Activated naive CD4-positive, alpha-beta T cell treated with anti-CD3 and anti-CD28 coated beads, Interleukin-2, amount 50 U/mL, for 24 hours (primary cell): ENCODE measurements at regions not wholly inside any gene's neighbourhood (a gene's known extent, or its start where the extent isn't known, plus 50 kb on each side); places are given as distances from the start of the nearest gene placed in this dataset.

ENCODE experiments used
- H3K27ac Mint-ChIP-seq: one replicate; pipeline ENCODE4 v1.8.0; 2021; ENCODE audit warnings: mild to moderate bottlenecking, mixed read lengths
- H3K27me3 Mint-ChIP-seq: one replicate; pipeline ENCODE4 v1.8.0; 2021; ENCODE audit warnings: mixed read lengths
- H3K36me3 Mint-ChIP-seq: one replicate; pipeline ENCODE4 v1.8.0; 2021; ENCODE audit warnings: mixed read lengths
- H3K4me1 Mint-ChIP-seq: one replicate; pipeline ENCODE4 v1.8.0; 2021; ENCODE audit warnings: mixed read lengths
- H3K4me3 Mint-ChIP-seq: one replicate; pipeline ENCODE4 v1.8.0; 2021; ENCODE audit warnings: mild to moderate bottlenecking, mixed read lengths
- H3K9me3 Mint-ChIP-seq: one replicate; pipeline ENCODE4 v1.8.0; 2021; ENCODE audit warnings: mixed read lengths

GRCh38 chr3:109707617-109708016, 370.3 kb upstream of the DPPA4 start:
- peaks cover 2% of the 10 kb centered on the region for H3K36me3 Mint-ChIP-seq
- no peak overlapping the region for H3K27ac Mint-ChIP-seq
- no peak overlapping the region for H3K4me3 Mint-ChIP-seq

GRCh38 chr3:109713288-109713687, 375.9 kb upstream of the DPPA4 start:
- no peak overlapping the region for H3K4me3 Mint-ChIP-seq
- peaks cover 2% of the 10 kb centered on the region for H3K36me3 Mint-ChIP-seq
- no peak overlapping the region for H3K27ac Mint-ChIP-seq
- H3K4me1 Mint-ChIP-seq: no peaks in the 10 kb centered on the region
- no peaks in the 10 kb centered on the region for H3K9me3 Mint-ChIP-seq
- peaks cover 11% of the 10 kb centered on the region for H3K27me3 Mint-ChIP-seq

More at GRCh38 chr3:109707617-109708016, 370.3 kb upstream of the DPPA4 start:
- peaks cover 3% of the 10 kb centered on the region for H3K4me1 Mint-ChIP-seq
- peaks cover 1% of the 10 kb centered on the region for H3K27me3 Mint-ChIP-seq
- no peaks in the 10 kb centered on the region for H3K9me3 Mint-ChIP-seq

- H3K36me3 Mint-ChIP-seq: peaks cover 2% of the 10 kb centered on the region
- no peak overlapping the region for H3K4me3 Mint-ChIP-seq
- H3K9me3 Mint-ChIP-seq: no peaks in the 10 kb centered on the region
- no peaks in the 10 kb centered on the region for H3K4me1 Mint-ChIP-seq
- peaks cover 10% of the 10 kb centered on the region for H3K27me3 Mint-ChIP-seq
- H3K27ac Mint-ChIP-seq: peak overlapping the region; percentile 37
Measured at GRCh38 chr3:109715707-109716106, 378.4 kb upstream of the DPPA4 start.

- H3K27ac Mint-ChIP-seq: no peak overlapping the region
- no peak overlapping the region for H3K4me3 Mint-ChIP-seq
- no peaks in the 10 kb centered on the region for H3K4me1 Mint-ChIP-seq
- H3K9me3 Mint-ChIP-seq: no peaks in the 10 kb centered on the region
- peaks cover 10% of the 10 kb centered on the region for H3K27me3 Mint-ChIP-seq
- peaks cover 2% of the 10 kb centered on the region for H3K36me3 Mint-ChIP-seq
Measured at GRCh38 chr3:109718850-109719249, 381.5 kb upstream of the DPPA4 start.

GRCh38 chr3:109728861-109729494, 391.6 kb upstream of the DPPA4 start:
- peaks cover 4% of the 10 kb centered on the region for H3K9me3 Mint-ChIP-seq
- H3K36me3 Mint-ChIP-seq: no peaks in the 10 kb centered on the region
- no peaks in the 10 kb centered on the region for H3K27me3 Mint-ChIP-seq
- no peak overlapping the region for H3K27ac Mint-ChIP-seq
- H3K4me3 Mint-ChIP-seq: no peak overlapping the region
- peaks cover 7% of the 10 kb centered on the region for H3K4me1 Mint-ChIP-seq

- Mint-ChIP-seq H3K36me3 (peaks cover 7% of the 10 kb centered on the region), H3K9me3 (peaks cover 4% of the 10 kb centered on the region), H3K27ac (peak overlapping the region; percentile 20), H3K27me3 (no peaks in the 10 kb centered on the region), H3K4me3 (no peak overlapping the region), H3K4me1 (peaks cover 7% of the 10 kb centered on the region)
Measured at GRCh38 chr3:109731639-109732473, 394.5 kb upstream of the DPPA4 start.

- Mint-ChIP-seq H3K27me3 (no peaks in the 10 kb centered on the region), H3K36me3 (no peaks in the 10 kb centered on the region), H3K27ac (no peak overlapping the region), H3K4me1 (no peaks in the 10 kb centered on the region), H3K4me3 (no peak overlapping the region), H3K9me3 (peaks cover 4% of the 10 kb centered on the region)
Measured at GRCh38 chr3:109743981-109744380, 406.6 kb upstream of the DPPA4 start.

- Mint-ChIP-seq H3K36me3 (peaks cover 5% of the 10 kb centered on the region), H3K9me3 (peaks cover 5% of the 10 kb centered on the region), H3K27me3 (no peaks in the 10 kb centered on the region), H3K4me1 (peaks cover 23% of the 10 kb centered on the region), H3K27ac (no peak overlapping the region), H3K4me3 (no peak overlapping the region)
Measured at GRCh38 chr3:109772520-109772919, 435.2 kb upstream of the DPPA4 start.

- Mint-ChIP-seq H3K9me3 (peaks cover 5% of the 10 kb centered on the region), H3K27ac (no peak overlapping the region), H3K4me3 (no peak overlapping the region), H3K4me1 (peaks cover 23% of the 10 kb centered on the region), H3K36me3 (peaks cover 5% of the 10 kb centered on the region), H3K27me3 (no peaks in the 10 kb centered on the region)
Measured at GRCh38 chr3:109774108-109774507, 436.8 kb upstream of the DPPA4 start.

- peaks cover 14% of the 10 kb centered on the region for H3K36me3 Mint-ChIP-seq
- no peaks in the 10 kb centered on the region for H3K27me3 Mint-ChIP-seq
- no peak overlapping the region for H3K4me3 Mint-ChIP-seq
- H3K27ac Mint-ChIP-seq: no peak overlapping the region
- H3K4me1 Mint-ChIP-seq: peaks cover 9% of the 10 kb centered on the region
- peaks cover 11% of the 10 kb centered on the region for H3K9me3 Mint-ChIP-seq
Measured at GRCh38 chr3:109784285-109784684, 446.9 kb upstream of the DPPA4 start.

GRCh38 chr3:109784852-109785631, 447.7 kb upstream of the DPPA4 start:
- H3K4me1 Mint-ChIP-seq: peaks cover 9% of the 10 kb centered on the region
- no peak overlapping the region for H3K27ac Mint-ChIP-seq
- no peaks in the 10 kb centered on the region for H3K27me3 Mint-ChIP-seq
- H3K4me3 Mint-ChIP-seq: no peak overlapping the region
- peaks cover 11% of the 10 kb centered on the region for H3K36me3 Mint-ChIP-seq
- peaks cover 11% of the 10 kb centered on the region for H3K9me3 Mint-ChIP-seq

GRCh38 chr3:109803274-109803673, 465.9 kb upstream of the DPPA4 start:
- Mint-ChIP-seq H3K9me3 (peaks cover 13% of the 10 kb centered on the region), H3K27ac (no peak overlapping the region), H3K36me3 (peaks cover 6% of the 10 kb centered on the region), H3K27me3 (no peaks in the 10 kb centered on the region), H3K4me3 (no peak overlapping the region), H3K4me1 (peaks cover 60% of the 10 kb centered on the region)

GRCh38 chr3:109804697-109805096, 467.4 kb upstream of the DPPA4 start:
- Mint-ChIP-seq H3K27ac (peak overlapping the region; percentile 56), H3K27me3 (no peaks in the 10 kb centered on the region), H3K4me3 (peak overlapping the region; percentile 66)

GRCh38 chr3:109806929-109807328, 469.6 kb upstream of the DPPA4 start:
- Mint-ChIP-seq H3K27me3 (no peaks in the 10 kb centered on the region), H3K4me1 (peaks cover 61% of the 10 kb centered on the region), H3K36me3 (peaks cover 4% of the 10 kb centered on the region), H3K9me3 (peaks cover 8% of the 10 kb centered on the region), H3K27ac (peak overlapping the region; percentile 89), H3K4me3 (peak overlapping the region; percentile 57)

More at GRCh38 chr3:109804697-109805096, 467.4 kb upstream of the DPPA4 start:
- Mint-ChIP-seq H3K4me1 (peaks cover 68% of the 10 kb centered on the region), H3K9me3 (peaks cover 13% of the 10 kb centered on the region), H3K36me3 (peaks cover 6% of the 10 kb centered on the region)

GRCh38 chr3:109809513-109809912, 472.2 kb upstream of the DPPA4 start:
- Mint-ChIP-seq H3K27me3 (no peaks in the 10 kb centered on the region), H3K27ac (no peak overlapping the region), H3K36me3 (peaks cover 7% of the 10 kb centered on the region), H3K4me1 (peaks cover 46% of the 10 kb centered on the region), H3K4me3 (no peak overlapping the region), H3K9me3 (peaks cover 8% of the 10 kb centered on the region)
